GM23338 (cell line): ENCODE measurements at regions not wholly inside any gene's neighbourhood (a gene's known extent, or its start where the extent isn't known, plus 50 kb on each side); places are given as distances from the start of the nearest gene placed in this dataset.

Experiments
- ATAC-seq: fragments of 200-7000 bp; cut with Tn5 transposase; 3 replicates; pipeline ENCODE4 v1.9.1; 2020
- DNase-seq: peaks from one replicate; pipeline ENCODE4 v3.0.0-alpha.2; 2015; ENCODE audit warnings: low spot score
- H2AFZ ChIP-seq: fragments of 200-600 bp; sonication (generic); 2 replicates; pipeline ENCODE4 v1.8.0; 2016; ENCODE audit warnings: antibody characterized with exemption, mild to moderate bottlenecking, moderate library complexity
- H3F3A ChIP-seq: fragments of 200-600 bp; sonication (generic); replicated peaks from 2 replicates; pipeline ENCODE4 v1.8.0; 2017; ENCODE audit warnings: antibody characterized with exemption, mixed run types, low read depth
- H3K27ac ChIP-seq: fragments of 200-600 bp; sonication (generic); 2 replicates; pipeline ENCODE4 v1.6.1; 2016; ENCODE audit warnings: low read depth
- H3K27me3 ChIP-seq: fragments of 200-600 bp; sonication (generic); 2 replicates; pipeline ENCODE4 v1.8.0; 2016; ENCODE audit warnings: mild to moderate bottlenecking, mixed run types, moderate library complexity; ENCODE audit not compliant: insufficient read depth
- H3K36me3 ChIP-seq: fragments of 200-600 bp; sonication (generic); 2 replicates; pipeline ENCODE4 v1.8.0; 2016; ENCODE audit warnings: mild to moderate bottlenecking; ENCODE audit not compliant: insufficient read depth
- H3K4me1 ChIP-seq: fragments of 200-600 bp; sonication (generic); 2 replicates; pipeline ENCODE4 v1.8.0; 2016; ENCODE audit warnings: mild to moderate bottlenecking, moderate library complexity; ENCODE audit not compliant: insufficient read depth
- H3K4me2 ChIP-seq: fragments of 200-600 bp; sonication (generic); 2 replicates; pipeline ENCODE4 v1.7.1; 2017; ENCODE audit warnings: mixed run types
- H3K4me3 ChIP-seq: fragments of 200-600 bp; sonication (generic); 2 replicates; pipeline ENCODE4 v1.6.1; 2016; ENCODE audit warnings: mixed run types
- H3K79me2 ChIP-seq: fragments of 200-600 bp; sonication (generic); replicated peaks from 2 replicates; pipeline ENCODE4 v1.8.0; 2017; ENCODE audit warnings: mild to moderate bottlenecking; ENCODE audit not compliant: insufficient read depth
- H3K9me2 ChIP-seq: fragments of 200-600 bp; sonication (generic); 2 replicates; pipeline ENCODE4 v1.8.0; 2017; ENCODE audit not compliant: insufficient read depth
- H4K20me1 ChIP-seq: fragments of 200-600 bp; sonication (generic); replicated peaks from 2 replicates; pipeline ENCODE4 v1.8.0; 2017; ENCODE audit warnings: mild to moderate bottlenecking; ENCODE audit not compliant: insufficient read depth
- H3K27ac Mint-ChIP-seq: 2 replicates; pipeline ENCODE4 v1.8.0; 2020; ENCODE audit warnings: inconsistent platforms, mild to moderate bottlenecking, moderate library complexity, mixed read lengths
- H3K27me3 Mint-ChIP-seq: 3 replicates; pipeline ENCODE4 v1.8.0; 2022; ENCODE audit warnings: low read depth, mild to moderate bottlenecking, moderate library complexity, mixed read lengths, inconsistent platforms; ENCODE audit not compliant: insufficient read depth, poor library complexity
- H3K36me3 Mint-ChIP-seq: 3 replicates; pipeline ENCODE4 v1.8.0; 2021; ENCODE audit warnings: low read depth, mild to moderate bottlenecking, inconsistent platforms, moderate library complexity, mixed read lengths
- H3K4me1 Mint-ChIP-seq: 3 replicates; pipeline ENCODE4 v1.8.0; 2020; ENCODE audit warnings: mild to moderate bottlenecking, inconsistent platforms, mixed read lengths
- H3K4me3 Mint-ChIP-seq: 3 replicates; pipeline ENCODE4 v1.8.0; 2021; ENCODE audit warnings: moderate library complexity, mild to moderate bottlenecking, inconsistent platforms, mixed read lengths
- H3K9me3 Mint-ChIP-seq: 3 replicates; pipeline ENCODE4 v1.8.0; 2020; ENCODE audit warnings: moderate library complexity, mild to moderate bottlenecking, inconsistent platforms, mixed read lengths
- CREB1 ChIP-seq: fragments of 250-450 bp; sonication (Bioruptor Pico); IDR thresholded peaks from 2 replicates; pipeline ENCODE4 v1.5.0; 2020; ENCODE audit warnings: low read depth, mild to moderate bottlenecking, moderate library complexity
- CTCF ChIP-seq, 2 experiments: fragments of 200-600 bp in 1 of 2; sonication (generic) in 1 of 2; conservative IDR thresholded peaks; 2 replicates each; pipeline versions ENCODE4 v1.5.1 to v1.6.1; 2016 to 2017; ENCODE audit warnings: antibody characterized with exemption in 2 of 2, low read depth in 2 of 2, mild to moderate bottlenecking in 2 of 2, moderate library complexity in 1 of 2
- ETS1 ChIP-seq: IDR thresholded peaks from 2 replicates; pipeline ENCODE4 v1.6.1; 2016; ENCODE audit warnings: antibody characterized with exemption
- EZH2 ChIP-seq: fragments of 200-600 bp; sonication (generic); IDR thresholded peaks from one replicate; pipeline ENCODE4 v1.8.0; 2017; ENCODE audit warnings: antibody characterized with exemption, mild to moderate bottlenecking, low read depth; ENCODE audit not compliant: unreplicated experiment
- EZH2phosphoT487 ChIP-seq: fragments of 200-600 bp; sonication (generic); IDR thresholded peaks from one replicate; pipeline ENCODE4 v1.8.1; 2018; ENCODE audit warnings: antibody characterized with exemption; ENCODE audit not compliant: unreplicated experiment
- JUNB ChIP-seq: IDR thresholded peaks from one replicate; pipeline ENCODE4 v1.6.1; 2016; ENCODE audit warnings: antibody characterized with exemption; ENCODE audit not compliant: unreplicated experiment
- NANOG ChIP-seq: IDR thresholded peaks from 2 replicates; pipeline ENCODE4 v1.6.1; 2016; ENCODE audit warnings: antibody characterized with exemption, borderline replicate concordance
- POLR2AphosphoS5 ChIP-seq: IDR thresholded peaks from 2 replicates; pipeline ENCODE4 v1.6.1; 2016; ENCODE audit warnings: antibody characterized with exemption, low read depth
- REST ChIP-seq: IDR thresholded peaks from one replicate; pipeline ENCODE4 v1.6.1; 2018; ENCODE audit warnings: antibody characterized with exemption; ENCODE audit not compliant: unreplicated experiment
- STAT1 ChIP-seq: IDR thresholded peaks from one replicate; pipeline ENCODE4 v1.6.1; 2016; ENCODE audit warnings: antibody characterized with exemption; ENCODE audit not compliant: unreplicated experiment
- ZNF114 ChIP-seq: fragments of 250-450 bp; sonication (Bioruptor Pico); IDR thresholded peaks from 2 replicates; pipeline ENCODE4 v1.5.0; 2020; ENCODE audit warnings: mild to moderate bottlenecking, moderate library complexity
- ZNF331 ChIP-seq: fragments of 250-450 bp; sonication (Bioruptor Pico); IDR thresholded peaks from 2 replicates; pipeline ENCODE4 v1.5.0; 2020; ENCODE audit warnings: low read depth, mild to moderate bottlenecking, moderate library complexity
- ZNF462 ChIP-seq: fragments of 250-450 bp; sonication (Bioruptor Pico); IDR thresholded peaks from 2 replicates; pipeline ENCODE4 v1.5.0; 2020; ENCODE audit warnings: mild to moderate bottlenecking, moderate library complexity

GRCh38 chr9:32004431-32005076 is 379.9 kb upstream of the ACO1 start:
- H3K9me2 ChIP-seq = no peaks in the 10 kb centered on the region
- Mint-ChIP-seq H3K4me3 (no peak overlapping the region), H3K4me1 (no peaks in the 10 kb centered on the region), H3K36me3 (no peaks in the 10 kb centered on the region), H3K9me3 (no peaks in the 10 kb centered on the region), H3K27ac (no peak overlapping the region), H3K27me3 (no peaks in the 10 kb centered on the region)
- H3K4me3 ChIP-seq = no peak overlapping the region
- ATAC-seq (no peak), DNase-seq (no peak)
- no peak overlapping the region for H3K4me2 ChIP-seq
- H3K27ac ChIP-seq = no peak overlapping the region
- H3K79me2 ChIP-seq = no peaks in the 10 kb centered on the region
- H3K36me3 ChIP-seq = no peaks in the 10 kb centered on the region
- no peaks in the 10 kb centered on the region for H3K4me1 ChIP-seq
- H4K20me1 ChIP-seq = no peaks in the 10 kb centered on the region
- no peaks in the 10 kb centered on the region for H3F3A ChIP-seq
- H3K27me3 ChIP-seq = no peaks in the 10 kb centered on the region
- H2AFZ ChIP-seq = peak overlapping the region; percentile 25; the same call in 1 of the 2 replicates
- TF ChIP-seq ZNF462 (CRISPR knock-in tag) (no peak), ETS1 (no peak), ZNF114 (CRISPR knock-in tag) (no peak), REST (no peak), NANOG (no peak), JUNB (no peak), CREB1 (CRISPR knock-in tag) (no peak), CTCF (conservative IDR thresholded peaks at IDR 0.05; ENCODE audit: low read depth in 2 of 2) (no peak), POLR2AphosphoS5 (no peak), ZNF331 (CRISPR knock-in tag) (no peak), STAT1 (no peak), EZH2phosphoT487 (no peak), EZH2 (no peak)
